GM18505 (cell line): ENCODE measurements at regions not wholly inside any gene's neighbourhood (a gene's known extent, or its start where the extent isn't known, plus 50 kb on each side); places are given as distances from the start of the nearest gene placed in this dataset.

Source experiments
- ATAC-seq: cut with Tn5 transposase; IDR thresholded peaks from one replicate; pipeline ENCODE4 v1.9.1; 2021; ENCODE audit not compliant: unreplicated experiment
- POLR2A ChIP-seq: IDR thresholded peaks from 4 replicates; pipeline ENCODE4 v1.6.1; 2011; ENCODE audit warnings: borderline replicate concordance; ENCODE audit not compliant: insufficient read depth, insufficient read length; ENCODE audit errors: extremely low read depth

GRCh38 chr1:34452451-34452850, 275.7 kb downstream of the C1orf94 start:
- no peak for ATAC-seq
- TF ChIP-seq POLR2A, result no peak

DNA sequence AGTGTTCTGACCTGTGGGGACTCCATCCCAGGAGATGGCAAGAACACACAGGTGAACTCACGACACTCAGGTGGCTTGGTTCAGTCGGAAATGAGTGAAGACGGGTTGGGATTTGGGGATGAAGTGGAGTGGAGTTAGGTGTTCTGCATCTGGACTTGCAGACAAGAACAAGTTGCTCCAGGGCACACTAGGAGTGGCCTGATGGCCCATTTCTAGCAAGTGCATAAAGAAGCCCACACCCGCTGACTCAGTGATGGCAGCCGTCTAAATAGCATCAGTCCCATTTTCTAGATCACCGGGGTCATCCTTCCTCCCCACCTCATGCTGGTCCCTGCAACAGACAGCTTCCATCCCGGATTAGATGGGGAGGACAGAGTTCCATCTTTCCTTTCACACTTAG, 278.4 kb downstream of the C1orf94 start:
- ATAC-seq, result no peak
- no peak for TF ChIP-seq POLR2A

DNA sequence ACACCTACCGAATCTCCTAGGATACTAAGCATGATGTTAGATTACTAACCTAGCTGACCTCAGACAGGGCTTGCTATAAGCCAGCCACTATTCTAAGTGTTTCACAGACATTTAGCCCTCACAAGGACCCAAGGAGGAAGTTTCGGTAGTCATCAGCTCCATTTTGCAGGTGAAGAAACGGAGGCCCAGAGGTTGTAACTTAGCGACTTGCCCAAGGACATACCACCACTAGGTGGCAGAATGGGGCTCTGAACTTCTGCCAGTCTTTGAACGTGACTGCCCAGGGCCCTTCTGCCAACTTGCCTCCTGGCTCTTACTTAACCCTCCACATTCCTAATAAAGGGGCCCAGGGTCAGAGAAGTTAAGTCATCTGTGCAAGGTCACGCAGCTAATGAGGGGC, 283.5 kb downstream of the C1orf94 start:
- TF ChIP-seq POLR2A, result no peak
- ATAC-seq, result no peak

- no peak for TF ChIP-seq POLR2A
- ATAC-seq, result no peak
These were observed 284.4 kb upstream of the GJB5 start for GRCh38 chr1:34470401-34470800.

DNA sequence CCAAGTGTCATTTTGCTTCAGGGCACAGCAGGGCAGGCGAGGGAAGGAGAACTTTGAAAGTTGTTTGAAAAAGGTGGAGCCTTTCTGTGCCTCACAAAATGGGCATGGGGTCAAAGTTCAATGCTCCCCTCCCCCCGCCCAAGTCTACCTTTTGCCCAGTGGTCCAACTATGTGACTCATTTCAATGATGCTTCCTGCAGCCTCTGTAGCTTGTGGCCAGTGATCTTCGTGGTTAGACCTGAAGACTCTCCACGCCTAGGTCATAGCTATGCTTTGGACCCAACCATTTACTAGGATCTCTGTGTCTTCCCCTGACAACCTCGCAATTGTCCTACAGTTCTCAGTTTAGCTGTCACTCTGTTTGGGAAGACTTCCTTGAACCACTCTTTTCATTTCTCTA, 280.3 kb upstream of the GJB5 start:
- no peak for ATAC-seq
- TF ChIP-seq POLR2A, result no peak

GRCh38 chr1:34476371-34476770, 278.5 kb upstream of the GJB5 start:
- ATAC-seq, result no peak
- no peak for TF ChIP-seq POLR2A

DNA sequence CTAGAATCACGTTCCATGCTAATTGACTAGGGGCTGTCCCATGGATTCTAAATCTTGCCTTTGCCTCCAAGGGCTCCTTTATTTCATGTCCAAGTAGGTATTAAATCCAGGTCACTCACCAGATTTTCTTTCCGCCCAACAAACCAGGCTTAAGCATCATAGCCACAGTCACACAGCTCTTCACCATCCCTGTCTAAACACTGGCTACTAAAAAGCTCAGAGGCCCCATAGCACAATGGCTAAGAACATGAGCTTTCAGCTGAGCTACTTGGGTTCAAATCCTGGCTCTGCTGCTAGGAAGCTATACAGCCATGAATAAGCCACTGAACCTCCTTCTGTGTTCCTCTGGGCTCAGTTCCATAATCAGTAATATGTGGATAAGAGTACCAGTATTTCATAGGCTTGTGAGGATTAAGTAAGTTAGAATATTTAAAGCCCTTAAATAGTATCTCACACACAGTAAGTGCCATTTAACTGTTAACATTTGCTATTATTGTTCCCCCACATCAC, 277.2 kb upstream of the GJB5 start:
- TF ChIP-seq POLR2A, result no peak
- no peak for ATAC-seq

GRCh38 chr1:34478515-34479076, 276.3 kb upstream of the GJB5 start:
- TF ChIP-seq POLR2A, result no peak
- ATAC-seq, result no peak

- no peak for TF ChIP-seq POLR2A
- no peak for ATAC-seq
These were observed 275.1 kb upstream of the GJB5 start for GRCh38 chr1:34479731-34480130.

GRCh38 chr1:34488080-34488708, 266.7 kb upstream of the GJB5 start:
- no peak for TF ChIP-seq POLR2A
- ATAC-seq, result no peak

DNA sequence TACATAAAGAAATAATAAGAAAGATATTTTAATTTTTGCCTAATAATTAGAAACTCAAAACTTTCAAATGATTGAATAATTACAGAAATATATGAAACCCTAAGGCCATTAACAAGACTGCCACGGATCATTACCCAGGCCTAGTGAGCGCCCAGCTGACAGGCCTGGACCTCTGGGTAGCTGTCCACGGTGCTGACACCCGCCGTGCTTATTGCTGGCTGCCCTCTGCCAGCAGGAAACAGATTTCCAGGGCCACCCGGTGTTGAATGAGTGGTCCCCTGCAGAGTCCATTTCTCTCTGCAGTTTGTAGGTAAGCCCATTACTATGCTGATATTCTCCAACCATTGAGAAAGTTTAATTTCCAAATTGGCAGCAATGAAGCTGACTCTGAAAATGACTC, 254.4 kb upstream of the GJB5 start:
- TF ChIP-seq POLR2A, result no peak
- no peak for ATAC-seq

DNA sequence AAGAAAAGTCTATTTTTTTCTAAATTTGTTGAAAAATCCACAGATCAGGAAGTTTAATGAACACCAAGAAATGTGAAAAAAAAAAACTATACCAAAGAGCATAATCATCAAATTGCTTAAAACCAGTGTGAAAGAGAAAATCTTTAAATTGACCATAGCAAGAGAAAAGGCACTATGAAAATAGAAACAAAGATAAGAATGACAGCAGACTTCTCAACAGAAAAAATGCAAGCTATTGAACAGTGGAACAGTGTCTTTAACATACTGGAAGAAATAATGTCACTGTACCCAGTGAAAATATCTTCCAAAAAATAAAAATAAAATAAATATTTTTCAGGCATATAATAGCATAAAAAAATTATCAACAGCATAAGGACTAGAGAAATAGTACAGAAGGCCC, 243.0 kb upstream of the GJB5 start:
- TF ChIP-seq POLR2A, result no peak
- ATAC-seq, result no peak

GRCh38 chr1:34518146-34518699, 236.6 kb upstream of the GJB5 start:
- no peak for ATAC-seq
- no peak for TF ChIP-seq POLR2A

- ATAC-seq, result no peak
- no peak for TF ChIP-seq POLR2A
These were observed 234.7 kb upstream of the GJB5 start for GRCh38 chr1:34520111-34520510.

DNA sequence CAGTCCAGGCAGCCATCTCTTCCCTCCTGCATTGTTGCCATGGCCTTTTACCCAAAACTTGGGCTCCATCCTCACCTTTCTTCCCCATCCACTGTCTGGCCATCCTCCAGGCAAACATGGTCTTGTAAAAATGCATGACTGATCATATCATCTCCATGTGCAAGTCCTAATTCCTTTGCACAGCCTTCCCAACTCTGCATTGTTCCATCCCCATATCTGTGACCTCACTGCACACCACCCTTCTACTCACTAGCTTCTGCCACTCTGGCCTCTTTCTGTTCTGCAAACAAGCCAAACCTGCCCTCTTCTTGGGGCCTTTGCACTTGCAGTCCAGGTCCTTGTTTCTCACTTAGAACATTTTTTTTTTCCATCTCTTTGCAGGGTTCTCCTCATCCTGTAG, 230.1 kb upstream of the GJB5 start:
- TF ChIP-seq POLR2A, result no peak
- ATAC-seq, result no peak
